ENCODE measurements at regions not wholly inside any gene's neighbourhood (a gene's known extent, or its start where the extent isn't known, plus 50 kb on each side); places are given as distances from the start of the nearest gene placed in this dataset.
"Not testable (repeated sequence)": the region's sequence is repeated elsewhere in the genome, so short reads cannot be mapped to it uniquely, and the experiment has no call there.

DNA sequence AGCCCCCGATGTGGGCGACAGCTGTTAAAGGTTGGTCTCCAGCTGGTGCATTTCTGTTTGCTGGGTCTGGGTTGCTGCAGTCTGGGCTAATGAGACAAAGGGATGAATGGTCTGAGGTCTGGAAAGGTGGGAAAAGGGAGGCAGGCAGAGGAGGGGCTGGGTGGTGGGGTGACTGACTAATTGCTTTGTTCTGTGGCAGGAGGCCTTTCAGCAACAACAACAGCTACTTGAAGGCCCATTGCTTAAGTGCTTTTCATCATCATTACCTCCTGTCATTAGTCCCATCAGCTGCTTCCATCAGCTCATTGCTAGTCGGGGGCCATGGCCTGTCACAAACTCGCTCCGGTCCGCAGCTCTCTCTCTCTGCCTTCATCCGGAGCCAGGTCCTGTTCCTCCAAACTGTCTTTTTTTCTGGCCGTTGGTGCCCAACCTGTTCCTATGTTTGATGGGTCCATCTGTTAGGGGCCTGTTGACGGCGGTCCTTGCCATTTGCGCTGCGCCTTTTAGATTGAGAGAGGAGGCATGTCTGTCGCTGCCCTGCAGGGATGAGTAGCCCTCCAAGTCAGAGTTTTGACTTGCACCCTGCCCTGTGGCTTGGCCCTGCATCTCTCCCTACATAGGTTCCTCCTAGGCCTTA lies 105.6 kb upstream of the PLXNA2 start:
- peak; percentile 77 for DNase-seq

GRCh38 chr1:208350815-208351214 lies 106.6 kb upstream of the PLXNA2 start:
- DNase-seq: no peak

GRCh38 chr1:208351838-208352237 lies 107.7 kb upstream of the PLXNA2 start:
- no peak for DNase-seq

DNA sequence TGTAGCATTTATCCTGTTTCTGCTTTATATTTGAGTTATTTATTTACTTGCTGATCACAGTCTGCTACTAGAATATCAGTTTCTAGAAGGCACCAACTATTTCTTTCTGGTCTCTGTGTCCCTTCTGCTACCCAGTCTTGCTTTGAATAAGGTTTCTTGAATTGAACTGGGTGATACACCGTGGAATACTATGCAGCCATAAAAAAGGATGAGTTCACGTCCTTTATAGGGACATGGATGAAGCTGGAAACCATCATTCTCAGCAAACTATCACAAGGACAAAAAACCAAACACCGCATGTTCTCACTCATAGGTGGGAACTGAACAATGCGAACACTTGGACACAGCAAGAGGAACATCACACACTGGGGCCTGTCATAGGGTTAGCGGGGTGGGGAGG lies 109.6 kb upstream of the PLXNA2 start:
- not testable (repeated sequence) for DNase-seq

GRCh38 chr1:208357644-208358507 lies 113.7 kb upstream of the PLXNA2 start:
- DNase-seq: no peak

DNA sequence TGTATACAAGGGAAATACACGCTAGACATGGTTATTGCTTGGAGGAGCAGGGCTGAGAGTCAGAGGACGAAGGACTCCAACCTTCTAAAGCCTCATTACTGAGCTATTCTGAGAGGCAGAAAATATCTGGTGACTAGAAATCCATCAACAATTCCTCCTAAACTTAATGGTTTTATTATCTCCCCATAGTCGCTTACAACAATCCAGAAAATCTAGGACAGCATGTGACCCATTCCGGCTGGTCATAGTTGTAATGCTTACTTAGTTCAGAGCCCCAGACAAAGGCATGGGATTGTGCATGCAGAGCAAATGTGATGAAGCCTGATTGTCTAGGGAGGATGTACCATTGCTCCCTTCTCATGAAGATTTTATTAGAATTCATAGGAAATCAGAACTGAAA lies 114.5 kb upstream of the PLXNA2 start:
- no peak for DNase-seq

GRCh38 chr1:208362011-208362410 lies 117.8 kb upstream of the PLXNA2 start:
- DNase-seq: no peak

- DNase-seq: no peak
Measured at GRCh38 chr1:208366559-208366958, 122.4 kb upstream of the PLXNA2 start.

DNA sequence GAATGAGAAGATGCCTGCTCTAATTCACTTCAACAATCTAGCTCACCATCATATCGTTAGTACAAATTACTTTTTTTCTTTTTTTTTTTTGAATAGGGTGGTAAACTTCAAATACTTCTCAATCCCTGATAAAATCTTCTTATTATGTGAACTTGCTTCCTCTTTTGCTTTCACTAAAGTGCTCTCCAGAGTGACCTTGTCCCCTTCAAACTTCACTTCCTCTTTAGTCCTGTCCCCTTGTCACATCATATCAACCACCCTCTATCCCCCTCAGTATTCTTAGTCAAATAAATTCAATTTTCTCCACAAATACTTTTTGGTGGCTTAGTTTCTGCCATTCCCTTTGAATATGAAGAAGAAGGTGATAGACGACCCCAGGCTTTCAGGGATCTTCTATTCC lies 124.9 kb upstream of the PLXNA2 start:
- DNase-seq: no peak

DNA sequence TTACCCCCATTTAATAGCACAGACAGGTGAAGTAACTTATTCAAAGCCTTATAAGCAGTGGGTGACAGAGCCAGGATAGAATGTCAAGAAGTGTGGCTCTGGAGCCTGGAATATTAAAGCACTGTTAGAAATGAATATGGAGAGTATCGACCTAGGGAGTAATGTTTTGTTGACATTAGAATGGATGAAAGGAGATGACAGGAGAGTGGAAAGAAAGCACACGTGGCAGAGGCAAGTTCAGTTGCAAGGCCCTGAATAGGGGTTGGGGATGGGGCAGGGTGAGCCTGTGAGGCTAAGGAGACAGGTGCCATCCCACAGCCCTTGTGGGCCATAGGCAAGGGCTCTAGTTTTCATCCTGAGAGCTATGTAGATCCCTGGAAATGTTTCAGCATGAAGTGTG lies 125.5 kb upstream of the PLXNA2 start:
- peak; percentile 67 for DNase-seq

- peak; percentile 84 for DNase-seq
Measured at GRCh38 chr1:208374391-208374941, 130.3 kb upstream of the PLXNA2 start.

GRCh38 chr1:208381481-208381880 lies 137.3 kb upstream of the PLXNA2 start:
- DNase-seq: no peak

- peak; percentile 71 for DNase-seq
Measured at GRCh38 chr1:208387908-208388811, 144.0 kb upstream of the PLXNA2 start.

- no peak for DNase-seq
Measured at GRCh38 chr1:208393416-208393815, 149.2 kb upstream of the PLXNA2 start.

GRCh38 chr1:208393826-208394225 lies 149.6 kb upstream of the PLXNA2 start:
- DNase-seq: no peak

DNA sequence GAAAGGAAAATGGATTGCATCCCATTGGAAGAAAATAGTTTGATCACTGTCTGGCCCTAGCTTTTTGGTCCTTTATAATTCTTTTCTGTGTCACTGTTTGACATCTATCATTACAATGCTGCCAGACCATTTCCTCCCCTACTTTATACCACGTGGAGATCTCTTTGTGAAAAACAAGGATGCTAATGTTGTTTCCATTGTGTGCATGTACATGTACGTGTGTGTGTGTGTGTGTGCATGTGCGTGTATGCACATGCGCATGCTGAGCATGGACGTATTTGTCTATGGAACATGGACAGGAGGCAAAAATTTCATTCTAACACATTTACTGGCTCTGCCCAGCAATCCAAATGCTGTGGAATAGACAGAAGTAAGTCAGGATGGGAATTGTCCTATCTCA lies 153.1 kb upstream of the PLXNA2 start:
- no peak for DNase-seq

DNA sequence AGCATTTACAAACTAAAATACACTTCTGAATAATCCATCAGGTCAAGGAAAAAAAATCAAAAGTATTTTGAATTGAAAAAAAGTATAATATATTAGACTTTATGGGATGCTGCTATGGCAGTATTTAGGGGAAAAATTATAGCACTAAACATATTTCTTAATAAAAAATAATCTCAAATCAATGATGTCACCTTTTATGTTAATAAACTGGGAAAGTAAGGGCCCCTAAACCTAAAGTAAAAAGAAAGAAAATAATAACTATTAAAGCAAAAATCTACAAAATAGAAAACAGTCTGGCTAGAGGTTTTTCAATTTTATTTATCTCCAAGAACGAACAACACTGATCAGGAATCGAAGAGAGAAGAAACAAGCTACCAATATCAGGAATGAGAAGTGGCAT lies 160.8 kb upstream of the PLXNA2 start:
- no peak for DNase-seq

- DNase-seq: peak; percentile 23
Measured at GRCh38 chr1:208409176-208409575, 165.0 kb upstream of the PLXNA2 start.

- DNase-seq: no peak
Measured at GRCh38 chr1:208410409-208410808, 166.2 kb upstream of the PLXNA2 start.

- no peak for DNase-seq
Measured at GRCh38 chr1:208413006-208413405, 168.8 kb upstream of the PLXNA2 start.

GRCh38 chr1:208418667-208419066 lies 174.5 kb upstream of the PLXNA2 start:
- DNase-seq: no peak

DNA sequence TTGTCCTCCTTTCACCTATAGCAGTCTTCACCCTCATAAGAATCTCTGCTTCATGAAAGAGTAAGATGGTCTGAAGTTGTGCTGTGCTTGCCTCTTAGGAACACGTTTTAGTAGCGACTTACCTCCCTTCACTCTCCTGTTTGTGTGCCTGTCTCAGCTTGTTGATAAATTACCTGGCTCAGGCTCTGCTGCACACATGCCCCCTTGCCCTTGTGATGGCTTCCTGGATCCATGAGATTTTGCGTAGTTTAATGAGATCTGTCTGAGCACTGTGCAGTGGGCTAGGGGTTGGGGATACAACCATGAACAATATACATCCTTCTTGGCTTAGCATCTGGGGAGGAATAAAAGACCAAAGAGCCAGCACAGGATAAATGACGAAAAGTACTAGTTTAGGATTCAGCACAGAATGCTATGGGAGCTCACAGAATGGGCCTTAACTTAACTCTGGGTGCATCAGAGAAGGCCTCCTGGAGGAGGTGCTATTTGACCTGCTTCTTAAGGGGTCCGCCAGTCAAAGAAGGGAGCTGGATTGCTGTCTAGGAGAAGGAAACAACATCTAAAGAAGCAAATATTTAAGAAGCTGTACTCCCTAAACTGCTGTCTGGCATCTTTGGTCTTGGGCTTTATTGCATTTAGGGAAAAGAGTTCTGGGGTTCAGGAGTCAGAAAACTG lies 175.7 kb upstream of the PLXNA2 start:
- no peak for DNase-seq

DNA sequence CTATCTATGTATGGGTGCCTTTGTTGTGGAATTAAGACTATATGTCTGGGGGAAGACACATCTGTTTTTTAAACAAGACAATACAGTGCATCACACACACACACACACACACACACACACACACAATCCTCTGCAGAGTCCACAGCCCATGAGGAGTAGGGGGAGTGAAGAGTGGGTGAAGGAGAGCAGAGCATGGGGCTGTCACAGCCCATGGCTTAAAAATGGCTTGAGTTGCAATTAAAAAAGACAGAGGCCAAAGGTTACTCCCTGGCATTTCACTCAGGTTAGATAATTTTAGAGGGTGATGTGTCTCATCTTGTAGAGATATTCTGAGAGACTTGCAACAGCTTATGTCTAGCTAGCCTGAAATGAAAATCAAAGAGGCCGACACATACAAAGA lies 176.5 kb upstream of the PLXNA2 start:
- no peak for DNase-seq

Measured in NCI-H146 (cell line).